AG10803 (cell line): ENCODE measurements at regions not wholly inside any gene's neighbourhood (a gene's known extent, or its start where the extent isn't known, plus 50 kb on each side); places are given as distances from the start of the nearest gene placed in this dataset.

Experiments used
- DNase-seq: peaks from one replicate; pipeline ENCODE4 v3.0.0; 2010; ENCODE audit warnings: low read depth
- H3K4me3 ChIP-seq: 2 replicates; pipeline ENCODE4 v1.5.1; 2011; ENCODE audit warnings: mild to moderate bottlenecking, low read length, control low read depth
- CTCF ChIP-seq: conservative IDR thresholded peaks from 2 replicates; pipeline ENCODE4 v1.5.1; 2011; ENCODE audit warnings: mild to moderate bottlenecking, low read length, control low read depth, inconsistent platforms

DNA sequence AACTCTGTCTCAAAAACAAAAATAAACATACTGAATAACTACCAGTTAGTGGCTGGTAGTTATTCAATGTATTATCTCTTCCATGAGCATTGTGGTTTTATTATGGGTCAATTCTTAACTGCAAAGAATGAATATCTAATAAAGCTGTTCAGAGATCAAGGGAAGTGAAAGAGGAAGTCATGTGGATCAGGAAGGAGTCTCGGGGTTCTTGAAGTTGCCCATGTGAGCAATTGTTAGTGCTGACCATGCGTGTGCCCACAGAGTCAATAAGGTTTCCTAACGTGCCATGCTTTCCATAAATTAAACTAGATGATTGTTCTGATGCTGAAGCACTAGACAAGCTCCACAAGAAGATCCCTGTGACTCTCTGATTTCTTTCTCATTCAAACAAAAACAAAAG lies 136.5 kb upstream of the CPSF6 start:
- no peak for TF ChIP-seq CTCF
- no peak overlapping the region for H3K4me3 ChIP-seq
- DNase-seq, result no peak

GRCh38 chr12:69105101-69105962 lies 134.0 kb upstream of the CPSF6 start:
- no peak for TF ChIP-seq CTCF
- H3K4me3 ChIP-seq, result no peak overlapping the region
- DNase-seq, result no peak

- H3K4me3 ChIP-seq, result no peak overlapping the region
- no peak for DNase-seq
- TF ChIP-seq CTCF, result no peak
Observed at GRCh38 chr12:69106482-69107118, 132.8 kb upstream of the CPSF6 start.

- TF ChIP-seq CTCF, result no peak
- no peak for DNase-seq
- no peak overlapping the region for H3K4me3 ChIP-seq
Observed at GRCh38 chr12:69107541-69107940, 131.8 kb upstream of the CPSF6 start.

- H3K4me3 ChIP-seq, result no peak overlapping the region
- peak; percentile 2; the same call in 1 of the 2 replicates for TF ChIP-seq CTCF
- DNase-seq, result no peak
Observed at GRCh38 chr12:69108037-69108436, 131.3 kb upstream of the CPSF6 start.

GRCh38 chr12:69112616-69113015 lies 126.8 kb upstream of the CPSF6 start:
- TF ChIP-seq CTCF, result no peak
- H3K4me3 ChIP-seq, result no peak overlapping the region
- DNase-seq, result no peak

GRCh38 chr12:69115099-69115498 lies 124.3 kb upstream of the CPSF6 start:
- H3K4me3 ChIP-seq, result no peak overlapping the region

More at GRCh38 chr12:69115099-69115498, 124.3 kb upstream of the CPSF6 start:
- TF ChIP-seq CTCF, result no peak
- DNase-seq, result no peak
